H54 (cell line): ENCODE measurements at regions not wholly inside any gene's neighbourhood (a gene's known extent, or its start where the extent isn't known, plus 50 kb on each side); places are given as distances from the start of the nearest gene placed in this dataset.
"Not testable (repeated sequence)": the region's sequence is repeated elsewhere in the genome, so short reads cannot be mapped to it uniquely, and the experiment has no call there.

Source experiments
- DNase-seq: peaks from one replicate; pipeline ENCODE4 v3.0.0; 2011; ENCODE audit warnings: low spot score, mixed read lengths; ENCODE audit not compliant: insufficient read length
- FAIRE-seq: peaks from 3 replicates; lab custom pipeline; 2011; peaks lifted over from hg19 to GRCh38; lab: Jason Lieb, UNC
- POLR2A ChIP-seq: IDR thresholded peaks from 2 replicates; pipeline ENCODE4 v1.6.1; 2011; ENCODE audit warnings: low read depth, mild to moderate bottlenecking, low read length

DNA sequence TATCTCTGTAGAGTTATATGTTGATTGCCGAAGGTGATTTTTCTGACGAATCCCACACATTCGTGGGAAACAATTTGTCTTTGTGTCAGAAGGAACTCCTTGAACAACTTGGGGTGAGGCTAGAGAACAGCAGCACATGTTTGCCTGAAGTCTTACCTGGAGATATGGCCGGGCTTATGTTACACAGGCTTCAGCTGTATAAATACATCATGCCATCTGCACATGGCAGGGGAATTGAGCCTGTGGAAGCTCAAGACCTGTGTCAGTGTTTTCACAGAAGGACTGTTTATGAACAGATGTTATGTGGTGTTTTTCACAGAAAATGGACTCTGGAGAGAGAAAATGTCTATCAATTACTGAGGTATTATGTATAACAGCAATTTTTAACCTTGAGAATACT, 203.6 kb upstream of the MDFIC2 start:
- no peak for DNase-seq
- FAIRE-seq: no peak
- no peak for TF ChIP-seq POLR2A

- TF ChIP-seq POLR2A: no peak
- no peak for FAIRE-seq
- DNase-seq: no peak
These were observed 195.0 kb upstream of the MDFIC2 start for GRCh38 chr3:70507486-70507885.

DNA sequence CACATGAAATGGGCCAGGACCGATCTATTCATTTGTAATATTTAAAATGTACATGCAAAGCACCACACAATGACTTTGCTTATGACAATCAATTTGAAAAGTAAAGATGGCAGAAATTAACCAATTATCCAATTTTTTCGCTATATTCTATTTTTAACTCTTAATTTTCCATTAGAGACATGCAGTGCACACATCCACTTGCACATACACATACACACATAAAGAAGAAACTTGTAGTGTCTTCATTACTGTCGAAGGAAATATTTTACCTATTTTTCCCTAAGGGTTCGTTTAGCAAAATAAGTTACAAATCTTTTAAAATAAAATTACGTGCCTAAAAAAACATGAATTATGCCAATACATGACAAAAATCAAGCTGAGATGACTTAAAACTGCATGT, 194.3 kb upstream of the MDFIC2 start:
- no peak for DNase-seq
- TF ChIP-seq POLR2A: no peak
- FAIRE-seq: no peak

- no peak for DNase-seq
- TF ChIP-seq POLR2A: no peak
- no peak for FAIRE-seq
These were observed 189.1 kb upstream of the MDFIC2 start for GRCh38 chr3:70501561-70501960.

GRCh38 chr3:70488816-70489215, 176.4 kb upstream of the MDFIC2 start:
- DNase-seq (no peak), FAIRE-seq (no peak)
- TF ChIP-seq POLR2A: no peak

DNA sequence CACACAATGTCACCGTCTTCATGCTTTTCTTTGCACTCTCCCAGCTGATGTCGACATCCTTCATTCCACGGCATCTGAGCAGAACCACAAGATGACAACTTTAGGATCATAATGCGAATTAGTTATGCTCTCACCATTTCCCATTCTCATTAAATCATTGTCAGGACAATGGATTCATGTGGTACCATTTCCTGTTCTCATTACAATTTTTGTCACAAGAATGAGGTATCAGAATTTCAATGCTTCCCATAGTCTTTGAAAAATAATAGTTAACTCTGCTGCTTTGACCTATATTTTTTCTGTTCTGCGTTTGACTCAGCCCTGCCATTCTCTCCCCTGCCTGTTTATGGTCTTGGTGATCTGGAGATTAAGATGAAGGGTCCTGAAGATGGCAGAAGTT, 175.7 kb upstream of the MDFIC2 start:
- DNase-seq (no peak), FAIRE-seq (no peak)
- TF ChIP-seq POLR2A: no peak

DNA sequence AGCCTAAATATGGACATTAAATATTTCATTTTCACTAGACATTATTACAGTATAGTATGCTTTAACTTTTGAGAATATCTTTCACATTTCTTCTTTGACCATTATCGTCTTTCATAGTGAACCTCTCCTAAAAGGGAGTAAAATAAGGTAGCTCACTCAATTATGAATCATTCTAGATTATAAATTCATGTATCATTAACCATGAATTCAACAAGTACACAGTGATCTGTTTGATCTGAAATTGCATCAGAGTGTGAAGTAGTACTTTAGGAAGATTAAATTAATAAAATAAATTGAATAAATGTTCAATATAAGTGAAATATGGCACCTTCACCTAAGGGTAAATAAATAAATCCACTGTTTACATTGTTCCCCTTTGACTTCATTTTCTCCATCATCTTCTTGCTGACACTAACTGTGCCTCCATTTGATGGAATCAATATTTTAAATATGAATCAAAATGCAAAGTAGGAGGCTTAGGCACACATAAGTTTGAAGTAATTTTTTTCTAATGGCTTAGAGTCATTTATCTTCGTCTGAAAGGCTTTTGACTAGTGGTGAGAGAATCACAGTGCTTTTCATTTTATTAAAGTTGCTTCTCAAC, 174.1 kb upstream of the MDFIC2 start:
- no peak for DNase-seq
- no peak for TF ChIP-seq POLR2A
- no peak for FAIRE-seq

GRCh38 chr3:70476174-70476573, 163.7 kb upstream of the MDFIC2 start:
- TF ChIP-seq POLR2A: no peak
- DNase-seq (no peak), FAIRE-seq (no peak)

GRCh38 chr3:70471464-70472342, 159.3 kb upstream of the MDFIC2 start:
- DNase-seq (no peak), FAIRE-seq (no peak)
- no peak for TF ChIP-seq POLR2A

- no peak for FAIRE-seq
- DNase-seq: no peak
- TF ChIP-seq POLR2A: no peak
These were observed 153.7 kb upstream of the MDFIC2 start for GRCh38 chr3:70466096-70466495.

GRCh38 chr3:70464876-70465275, 152.4 kb upstream of the MDFIC2 start:
- DNase-seq (no peak), FAIRE-seq (no peak)
- no peak for TF ChIP-seq POLR2A

- no peak for DNase-seq
- no peak for FAIRE-seq
- no peak for TF ChIP-seq POLR2A
These were observed 152.0 kb upstream of the MDFIC2 start for GRCh38 chr3:70464465-70464864.

GRCh38 chr3:70450220-70450619, 137.8 kb upstream of the MDFIC2 start:
- FAIRE-seq: not testable (repeated sequence)

DNA sequence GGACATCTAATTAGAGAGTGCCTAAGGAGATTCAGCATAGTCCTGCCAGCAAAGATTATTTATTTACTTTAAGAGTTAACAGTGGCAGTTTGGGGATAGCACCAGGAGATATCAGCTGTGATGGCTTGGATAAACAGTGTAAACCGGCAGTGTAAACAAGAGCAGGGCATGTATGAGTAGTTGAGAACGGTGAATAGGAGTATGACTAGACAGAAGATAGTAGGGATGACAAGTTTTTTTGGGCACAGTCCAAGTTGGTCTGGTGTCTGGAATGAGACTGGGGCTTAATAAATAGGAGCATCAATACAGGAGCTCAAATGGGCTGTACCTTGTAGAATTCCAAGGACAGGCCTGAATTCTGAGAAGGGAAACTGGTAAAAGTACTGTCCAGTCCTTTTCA, 123.0 kb upstream of the MDFIC2 start:
- DNase-seq, FAIRE-seq: not testable (repeated sequence)

More at GRCh38 chr3:70450220-70450619, 137.8 kb upstream of the MDFIC2 start:
- DNase-seq: not testable (repeated sequence)

GRCh38 chr3:70433091-70433490, 120.7 kb upstream of the MDFIC2 start:
- no peak for TF ChIP-seq POLR2A
- FAIRE-seq: no peak
- DNase-seq: no peak
